ENCODE measurements at regions not wholly inside any gene's neighbourhood (a gene's known extent, or its start where the extent isn't known, plus 50 kb on each side); places are given as distances from the start of the nearest gene placed in this dataset.

- TF ChIP-seq CTCF (IDR thresholded peaks at IDR 0.05): no peak
- no peak for TF ChIP-seq POLR2A (IDR thresholded peaks at IDR 0.05)
These were observed 54.4 kb upstream of the SH3PXD2B start for GRCh38 chr5:172508471-172509404.

Data from lower leg skin (tissue), 3 donors.